ENCODE measurements at regions not wholly inside any gene's neighbourhood (a gene's known extent, or its start where the extent isn't known, plus 50 kb on each side); places are given as distances from the start of the nearest gene placed in this dataset.

DNA sequence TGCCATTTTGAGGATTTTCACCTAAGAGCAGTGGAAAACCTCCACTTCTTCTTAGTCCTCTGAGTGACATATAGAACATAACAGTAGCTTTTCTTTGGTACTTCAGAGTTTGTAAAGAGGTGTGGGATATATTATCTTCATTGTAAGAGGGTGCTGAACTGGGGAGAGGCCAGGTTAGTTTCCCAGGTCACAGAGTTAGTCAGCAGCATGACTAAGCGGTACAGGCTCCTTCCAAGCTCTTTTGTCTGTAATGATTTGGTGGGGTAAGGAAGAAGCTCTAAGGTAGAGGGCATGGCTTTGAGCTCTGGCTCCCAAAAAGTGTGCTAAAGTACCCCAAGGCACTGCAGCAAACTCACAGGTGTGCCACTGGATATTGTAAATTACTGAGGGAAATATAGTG lies 325.0 kb upstream of the PLXNA2 start:
- TF ChIP-seq, protein P1, sequence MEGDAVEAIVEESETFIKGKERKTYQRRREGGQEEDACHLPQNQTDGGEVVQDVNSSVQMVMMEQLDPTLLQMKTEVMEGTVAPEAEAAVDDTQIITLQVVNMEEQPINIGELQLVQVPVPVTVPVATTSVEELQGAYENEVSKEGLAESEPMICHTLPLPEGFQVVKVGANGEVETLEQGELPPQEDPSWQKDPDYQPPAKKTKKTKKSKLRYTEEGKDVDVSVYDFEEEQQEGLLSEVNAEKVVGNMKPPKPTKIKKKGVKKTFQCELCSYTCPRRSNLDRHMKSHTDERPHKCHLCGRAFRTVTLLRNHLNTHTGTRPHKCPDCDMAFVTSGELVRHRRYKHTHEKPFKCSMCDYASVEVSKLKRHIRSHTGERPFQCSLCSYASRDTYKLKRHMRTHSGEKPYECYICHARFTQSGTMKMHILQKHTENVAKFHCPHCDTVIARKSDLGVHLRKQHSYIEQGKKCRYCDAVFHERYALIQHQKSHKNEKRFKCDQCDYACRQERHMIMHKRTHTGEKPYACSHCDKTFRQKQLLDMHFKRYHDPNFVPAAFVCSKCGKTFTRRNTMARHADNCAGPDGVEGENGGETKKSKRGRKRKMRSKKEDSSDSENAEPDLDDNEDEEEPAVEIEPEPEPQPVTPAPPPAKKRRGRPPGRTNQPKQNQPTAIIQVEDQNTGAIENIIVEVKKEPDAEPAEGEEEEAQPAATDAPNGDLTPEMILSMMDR (conservative IDR thresholded peaks at IDR 0.05; ENCODE audit: low read length): no peak
- no peak for TF ChIP-seq EZH2phosphoT487 (IDR thresholded peaks at IDR 0.05; ENCODE audit: borderline replicate concordance, low read depth, low read length)
